ENCODE measurements at regions not wholly inside any gene's neighbourhood (a gene's known extent, or its start where the extent isn't known, plus 50 kb on each side); places are given as distances from the start of the nearest gene placed in this dataset.

DNA sequence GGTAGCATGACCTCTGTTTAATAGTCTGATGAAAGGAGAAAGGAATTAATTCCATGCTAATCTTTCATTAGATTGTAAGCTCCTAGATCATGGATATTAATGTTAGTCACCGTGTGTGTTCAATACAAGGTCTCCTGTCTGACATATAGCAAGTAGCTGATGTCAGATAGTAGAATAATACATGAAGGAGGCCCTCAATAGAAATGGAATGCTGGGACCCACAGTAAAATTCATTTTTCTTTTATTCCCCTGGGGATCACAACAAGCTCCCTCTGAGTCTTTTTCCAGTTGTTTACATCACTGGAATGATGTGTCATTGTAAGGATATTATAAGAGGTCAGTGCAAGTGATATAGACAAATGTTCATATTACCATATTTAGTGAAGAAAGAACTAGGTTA is 240.3 kb upstream of the TRPC7 start:
- Mint-ChIP-seq H3K4me1 (no peaks in the 10 kb centered on the region), H3K9me3 (peaks cover 7% of the 10 kb centered on the region), H3K4me3 (no peak overlapping the region), H3K27me3 (ENCODE audit: low read depth) (peaks cover 4% of the 10 kb centered on the region), H3K36me3 (ENCODE audit: low read depth) (peaks cover 7% of the 10 kb centered on the region), H3K27ac (ENCODE audit: unreplicated experiment) (no peak overlapping the region)
- TF ChIP-seq, protein P1, sequence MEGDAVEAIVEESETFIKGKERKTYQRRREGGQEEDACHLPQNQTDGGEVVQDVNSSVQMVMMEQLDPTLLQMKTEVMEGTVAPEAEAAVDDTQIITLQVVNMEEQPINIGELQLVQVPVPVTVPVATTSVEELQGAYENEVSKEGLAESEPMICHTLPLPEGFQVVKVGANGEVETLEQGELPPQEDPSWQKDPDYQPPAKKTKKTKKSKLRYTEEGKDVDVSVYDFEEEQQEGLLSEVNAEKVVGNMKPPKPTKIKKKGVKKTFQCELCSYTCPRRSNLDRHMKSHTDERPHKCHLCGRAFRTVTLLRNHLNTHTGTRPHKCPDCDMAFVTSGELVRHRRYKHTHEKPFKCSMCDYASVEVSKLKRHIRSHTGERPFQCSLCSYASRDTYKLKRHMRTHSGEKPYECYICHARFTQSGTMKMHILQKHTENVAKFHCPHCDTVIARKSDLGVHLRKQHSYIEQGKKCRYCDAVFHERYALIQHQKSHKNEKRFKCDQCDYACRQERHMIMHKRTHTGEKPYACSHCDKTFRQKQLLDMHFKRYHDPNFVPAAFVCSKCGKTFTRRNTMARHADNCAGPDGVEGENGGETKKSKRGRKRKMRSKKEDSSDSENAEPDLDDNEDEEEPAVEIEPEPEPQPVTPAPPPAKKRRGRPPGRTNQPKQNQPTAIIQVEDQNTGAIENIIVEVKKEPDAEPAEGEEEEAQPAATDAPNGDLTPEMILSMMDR (conservative IDR thresholded peaks at IDR 0.05), result no peak
- no peak for DNase-seq (ENCODE audit: low read depth, low spot score)

DNA sequence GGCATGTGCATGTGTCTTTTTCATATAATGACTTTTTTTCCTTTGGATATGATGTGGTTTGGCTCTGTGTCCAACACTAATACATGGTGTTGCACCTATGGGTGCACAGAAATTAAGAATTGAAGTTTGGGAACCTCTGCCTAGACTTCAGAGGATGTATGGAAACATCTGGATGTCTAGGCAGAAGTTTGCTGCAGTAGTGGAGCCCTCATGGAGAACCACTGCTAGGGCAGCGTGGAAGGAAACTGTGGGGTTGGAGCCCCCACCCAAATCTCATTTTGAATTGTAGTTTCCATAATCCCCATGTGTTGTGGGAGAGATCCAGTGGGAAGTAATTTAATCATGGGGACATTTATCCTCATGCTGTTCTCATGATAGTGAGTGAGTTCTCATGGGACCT is 235.0 kb upstream of the TRPC7 start:
- TF ChIP-seq, protein P1 (conservative IDR thresholded peaks at IDR 0.05), result no peak
- Mint-ChIP-seq H3K4me1 (no peaks in the 10 kb centered on the region), H3K27ac (ENCODE audit: unreplicated experiment) (no peak overlapping the region), H3K27me3 (ENCODE audit: low read depth) (peaks cover 6% of the 10 kb centered on the region), H3K36me3 (ENCODE audit: low read depth) (peaks cover 7% of the 10 kb centered on the region), H3K9me3 (peaks cover 7% of the 10 kb centered on the region), H3K4me3 (no peak overlapping the region)
- DNase-seq (ENCODE audit: low read depth, low spot score), result no peak

DNA sequence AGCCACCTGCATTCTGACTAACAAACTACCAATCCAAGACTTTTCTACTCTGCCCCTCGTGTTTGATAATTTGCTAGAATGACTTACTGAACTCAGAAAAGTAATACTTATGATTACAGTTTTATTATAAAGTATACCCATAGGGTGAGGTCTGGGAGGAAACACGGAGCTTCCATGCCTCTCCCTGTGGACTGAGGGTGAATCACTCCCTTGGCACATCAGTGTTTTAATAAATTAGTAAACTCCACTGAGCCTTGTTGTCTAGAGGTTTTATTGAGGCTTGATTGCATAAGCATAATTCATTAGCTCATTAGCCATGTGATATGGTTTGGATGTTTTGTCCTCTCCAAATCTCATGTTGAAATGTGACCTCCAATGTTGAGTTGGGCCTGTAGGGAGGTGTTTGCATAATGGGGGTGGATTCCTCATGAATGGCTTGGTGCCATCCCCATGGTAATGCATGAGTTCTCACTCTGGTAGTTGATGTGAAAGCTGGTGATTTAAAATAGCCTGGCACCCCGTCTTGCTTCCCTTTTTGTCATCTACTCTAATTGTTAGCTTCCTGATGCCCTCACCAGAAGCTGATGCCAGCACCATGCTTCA is 233.6 kb upstream of the TRPC7 start:
- H3K27me3 Mint-ChIP-seq (ENCODE audit: low read depth), result peaks cover 6% of the 10 kb centered on the region
- TF ChIP-seq, protein P1 (conservative IDR thresholded peaks at IDR 0.05), result no peak
- peaks cover 9% of the 10 kb centered on the region for H3K9me3 Mint-ChIP-seq
- H3K4me1 Mint-ChIP-seq, result no peaks in the 10 kb centered on the region
- no peak for DNase-seq (ENCODE audit: low read depth, low spot score)
- H3K4me3 Mint-ChIP-seq, result no peak overlapping the region
- peaks cover 7% of the 10 kb centered on the region for H3K36me3 Mint-ChIP-seq (ENCODE audit: low read depth)
- H3K27ac Mint-ChIP-seq (ENCODE audit: unreplicated experiment), result no peak overlapping the region

DNA sequence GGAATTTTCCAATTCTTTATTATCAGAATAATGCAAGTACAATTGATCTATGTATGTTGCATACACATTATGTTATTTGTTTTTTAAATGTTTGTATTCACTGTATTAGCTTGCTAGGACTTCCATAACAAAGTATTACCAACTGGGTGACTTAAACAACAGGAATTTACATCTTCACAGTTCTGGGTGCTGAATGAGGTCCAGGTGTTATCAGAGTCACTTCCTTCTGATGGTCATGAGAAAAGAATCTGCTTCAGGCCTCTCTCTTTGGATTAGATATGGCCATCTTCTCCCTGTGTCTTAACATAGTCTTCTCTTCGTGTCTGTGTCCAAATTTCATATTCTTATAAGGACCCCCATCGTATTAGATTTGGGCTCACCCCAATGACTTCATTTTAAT is 229.1 kb upstream of the TRPC7 start:
- no peak for DNase-seq (ENCODE audit: low read depth, low spot score)
- Mint-ChIP-seq H3K9me3 (peaks cover 14% of the 10 kb centered on the region), H3K27ac (ENCODE audit: unreplicated experiment) (no peak overlapping the region), H3K4me1 (no peaks in the 10 kb centered on the region), H3K36me3 (ENCODE audit: low read depth) (no peaks in the 10 kb centered on the region), H3K27me3 (ENCODE audit: low read depth) (peaks cover 9% of the 10 kb centered on the region), H3K4me3 (no peak overlapping the region)
- TF ChIP-seq, protein P1 (conservative IDR thresholded peaks at IDR 0.05), result no peak

DNA sequence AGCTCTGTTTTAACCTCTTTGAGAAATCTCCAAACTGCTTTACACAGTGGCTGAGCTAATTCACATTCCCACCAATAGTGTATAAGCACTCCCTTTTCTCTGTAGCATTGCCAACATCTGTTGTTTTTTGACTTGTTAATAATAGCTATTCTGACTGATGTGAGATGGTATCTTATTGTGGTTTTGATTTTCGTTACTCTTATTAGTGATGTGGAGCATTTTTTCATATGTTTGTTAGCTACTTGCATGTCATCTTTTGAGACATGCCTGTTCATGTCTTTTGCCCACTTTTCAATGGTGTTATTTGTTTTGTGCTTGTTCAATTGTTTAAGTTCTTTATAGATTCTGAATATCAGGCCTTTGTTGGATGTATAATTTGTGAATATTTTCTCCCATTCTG is 225.2 kb upstream of the TRPC7 start:
- Mint-ChIP-seq H3K4me1 (no peaks in the 10 kb centered on the region), H3K9me3 (peaks cover 18% of the 10 kb centered on the region), H3K36me3 (ENCODE audit: low read depth) (no peaks in the 10 kb centered on the region), H3K4me3 (no peak overlapping the region), H3K27ac (ENCODE audit: unreplicated experiment) (no peak overlapping the region), H3K27me3 (ENCODE audit: low read depth) (peaks cover 22% of the 10 kb centered on the region)
- TF ChIP-seq, protein P1 (conservative IDR thresholded peaks at IDR 0.05), result no peak
- DNase-seq (ENCODE audit: low read depth, low spot score), result no peak

Measured in neural crest cell (in vitro differentiated cells).